Nephron (organoid): ENCODE measurements at regions not wholly inside any gene's neighbourhood (a gene's known extent, or its start where the extent isn't known, plus 50 kb on each side); places are given as distances from the start of the nearest gene placed in this dataset.

Experiments
- H3K27ac Mint-ChIP-seq, 3 experiments: 2 replicates each; pipeline ENCODE4 v1.8.0; 2020; ENCODE audit warnings: mixed read lengths in 3 of 3, mild to moderate bottlenecking in 2 of 3, moderate library complexity in 1 of 3
- H3K27me3 Mint-ChIP-seq: 2 replicates; pipeline ENCODE4 v1.8.0; 2021; ENCODE audit warnings: low read depth, mild to moderate bottlenecking, moderate library complexity, mixed read lengths
- H3K36me3 Mint-ChIP-seq: 2 replicates; pipeline ENCODE4 v1.8.0; 2020; ENCODE audit warnings: low read depth, mixed read lengths
- H3K4me1 Mint-ChIP-seq: 2 replicates; pipeline ENCODE4 v1.8.0; 2020; ENCODE audit warnings: mixed read lengths
- H3K4me3 Mint-ChIP-seq, 3 experiments: 2 replicates each; pipeline ENCODE4 v1.8.0; 2020; ENCODE audit warnings: mild to moderate bottlenecking in 3 of 3, mixed read lengths in 3 of 3, moderate library complexity in 2 of 3
- H3K9me3 Mint-ChIP-seq: 2 replicates; pipeline ENCODE4 v1.8.0; 2020; ENCODE audit warnings: mixed read lengths
- CTCF ChIP-seq, 3 experiments: fragments of 200-600 bp; sonication (generic); IDR thresholded peaks; one replicate each; pipeline ENCODE4 v1.5.0; 2021; ENCODE audit warnings: antibody characterized with exemption in 3 of 3; ENCODE audit not compliant: unreplicated experiment in 3 of 3

GRCh38 chr9:120291050-120291449, 288.9 kb downstream of the CDK5RAP2 start:
- Mint-ChIP-seq H3K27me3 (no peaks in the 10 kb centered on the region), H3K4me1 (peaks cover 12% of the 10 kb centered on the region), H3K36me3 (no peaks in the 10 kb centered on the region), H3K9me3 (peaks cover 2% of the 10 kb centered on the region), H3K27ac (no peak overlapping the region), H3K4me3 (no peak overlapping the region)
- no peak for TF ChIP-seq CTCF (IDR thresholded peaks at IDR 0.05; ENCODE audit: unreplicated experiment in 3 of 3)

- Mint-ChIP-seq H3K36me3 (no peaks in the 10 kb centered on the region), H3K27me3 (no peaks in the 10 kb centered on the region), H3K4me3 (no peak overlapping the region), H3K4me1 (peaks cover 12% of the 10 kb centered on the region), H3K27ac (peak overlapping the region in 1 of 3 experiments; percentile 9), H3K9me3 (peaks cover 2% of the 10 kb centered on the region)
- TF ChIP-seq CTCF (IDR thresholded peaks at IDR 0.05; ENCODE audit: unreplicated experiment in 3 of 3): no peak
Observed at GRCh38 chr9:120289990-120290975, 289.7 kb downstream of the CDK5RAP2 start.

GRCh38 chr9:120289098-120289497, 290.9 kb downstream of the CDK5RAP2 start:
- Mint-ChIP-seq H3K27ac (no peak overlapping the region), H3K4me3 (no peak overlapping the region), H3K9me3 (peaks cover 2% of the 10 kb centered on the region), H3K36me3 (no peaks in the 10 kb centered on the region), H3K27me3 (no peaks in the 10 kb centered on the region), H3K4me1 (peaks cover 12% of the 10 kb centered on the region)
- TF ChIP-seq CTCF (IDR thresholded peaks at IDR 0.05; ENCODE audit: unreplicated experiment in 3 of 3): no peak

GRCh38 chr9:120286530-120286929, 293.4 kb downstream of the CDK5RAP2 start:
- H3K27ac Mint-ChIP-seq: no peak overlapping the region
- peaks cover 2% of the 10 kb centered on the region for H3K9me3 Mint-ChIP-seq
- H3K4me3 Mint-ChIP-seq: no peak overlapping the region
- H3K27me3 Mint-ChIP-seq: no peaks in the 10 kb centered on the region
- peaks cover 12% of the 10 kb centered on the region for H3K4me1 Mint-ChIP-seq
- H3K36me3 Mint-ChIP-seq: no peaks in the 10 kb centered on the region
- no peak for TF ChIP-seq CTCF (IDR thresholded peaks at IDR 0.05; ENCODE audit: unreplicated experiment in 3 of 3)

GRCh38 chr9:120284821-120285220, 295.1 kb downstream of the CDK5RAP2 start:
- H3K27ac Mint-ChIP-seq: no peak overlapping the region
- no peaks in the 10 kb centered on the region for H3K36me3 Mint-ChIP-seq
- peaks cover 2% of the 10 kb centered on the region for H3K4me1 Mint-ChIP-seq
- no peak overlapping the region for H3K4me3 Mint-ChIP-seq
- H3K9me3 Mint-ChIP-seq: no peaks in the 10 kb centered on the region
- H3K27me3 Mint-ChIP-seq: no peaks in the 10 kb centered on the region
- no peak for TF ChIP-seq CTCF (IDR thresholded peaks at IDR 0.05; ENCODE audit: unreplicated experiment in 3 of 3)

GRCh38 chr9:120281665-120282064, 298.3 kb downstream of the CDK5RAP2 start:
- Mint-ChIP-seq H3K27me3 (no peaks in the 10 kb centered on the region), H3K9me3 (peaks cover 3% of the 10 kb centered on the region)
- no peak for TF ChIP-seq CTCF (IDR thresholded peaks at IDR 0.05; ENCODE audit: unreplicated experiment in 3 of 3)

More at GRCh38 chr9:120281665-120282064, 298.3 kb downstream of the CDK5RAP2 start:
- Mint-ChIP-seq H3K27ac (no peak overlapping the region), H3K36me3 (no peaks in the 10 kb centered on the region), H3K4me3 (no peak overlapping the region), H3K4me1 (no peaks in the 10 kb centered on the region)
